ENCODE measurements at regions not wholly inside any gene's neighbourhood (a gene's known extent, or its start where the extent isn't known, plus 50 kb on each side); places are given as distances from the start of the nearest gene placed in this dataset.

- no peak for DNase-seq (ENCODE audit: low spot score)
- TF ChIP-seq HNF4G (IDR thresholded peaks at IDR 0.05) (no peak), HNF4A (conservative IDR thresholded peaks at IDR 0.05) (no peak), FOXA1 (IDR thresholded peaks at IDR 0.05) (no peak), SP1 (IDR thresholded peaks at IDR 0.05) (no peak), EGR1 (IDR thresholded peaks at IDR 0.05; ENCODE audit: low read depth in 2 of 2) (no peak), NR2F2 (IDR thresholded peaks at IDR 0.05) (no peak), GABPA (IDR thresholded peaks at IDR 0.05 in 1 of 2, conservative IDR thresholded peaks at IDR 0.05 in 1 of 2) (no peak), RXRA (IDR thresholded peaks at IDR 0.05) (no peak), FOXA2 (IDR thresholded peaks at IDR 0.05) (no peak), REST (IDR thresholded peaks at IDR 0.05) (no peak)
- H3K9ac ChIP-seq (ENCODE audit: low read depth in 1 of 2, low read length in 2 of 2) = no peak overlapping the region
- H3K9me3 ChIP-seq (ENCODE audit: control insufficient read depth in 4 of 4, low read length in 3 of 4) = no peaks in the 10 kb centered on the region
- WGBS = 94% methylated on average over 2 of the region's 2 CpGs
- H3K4me1 ChIP-seq (ENCODE audit: control insufficient read depth in 4 of 4, insufficient read depth in 4 of 4, low read length in 3 of 4) = no peaks in the 10 kb centered on the region
- no peaks in the 10 kb centered on the region for H3K27me3 ChIP-seq (ENCODE audit: control insufficient read depth in 4 of 4, insufficient read depth in 4 of 4, low read length in 3 of 4)
- no peak overlapping the region for H3K27ac ChIP-seq (ENCODE audit: low read depth in 1 of 2, low read length in 2 of 2)
- no peaks in the 10 kb centered on the region for H3K36me3 ChIP-seq (ENCODE audit: control insufficient read depth in 4 of 4, insufficient read depth in 3 of 4, low read depth in 1 of 4, low read length in 3 of 4)
- no peak overlapping the region for H3K4me3 ChIP-seq (ENCODE audit: low read depth in 1 of 3, low read length in 3 of 3)
Observed at GRCh38 chr3:102004561-102004960, 155.2 kb downstream of the NFKBIZ start.

GRCh38 chr3:102005551-102005950 is 156.2 kb downstream of the NFKBIZ start:
- Histone ChIP-seq H3K4me3 (ENCODE audit: low read depth in 1 of 3, low read length in 3 of 3) (no peak overlapping the region), H3K4me1 (ENCODE audit: control insufficient read depth in 4 of 4, insufficient read depth in 4 of 4, low read length in 3 of 4) (no peaks in the 10 kb centered on the region), H3K27me3 (ENCODE audit: control insufficient read depth in 4 of 4, insufficient read depth in 4 of 4, low read length in 3 of 4) (no peaks in the 10 kb centered on the region), H3K9ac (ENCODE audit: low read depth in 1 of 2, low read length in 2 of 2) (no peak overlapping the region), H3K9me3 (ENCODE audit: control insufficient read depth in 4 of 4, low read length in 3 of 4) (no peaks in the 10 kb centered on the region), H3K36me3 (ENCODE audit: control insufficient read depth in 4 of 4, insufficient read depth in 3 of 4, low read depth in 1 of 4, low read length in 3 of 4) (no peaks in the 10 kb centered on the region), H3K27ac (ENCODE audit: low read depth in 1 of 2, low read length in 2 of 2) (no peak overlapping the region)
- TF ChIP-seq NR2F2 (IDR thresholded peaks at IDR 0.05) = no peak
- TF ChIP-seq RAD21 (IDR thresholded peaks at IDR 0.05) = no peak
- TF ChIP-seq SP1 (IDR thresholded peaks at IDR 0.05) = no peak
- TF ChIP-seq EGR1 (IDR thresholded peaks at IDR 0.05; ENCODE audit: low read depth in 2 of 2) = no peak
- TF ChIP-seq, protein P1, sequence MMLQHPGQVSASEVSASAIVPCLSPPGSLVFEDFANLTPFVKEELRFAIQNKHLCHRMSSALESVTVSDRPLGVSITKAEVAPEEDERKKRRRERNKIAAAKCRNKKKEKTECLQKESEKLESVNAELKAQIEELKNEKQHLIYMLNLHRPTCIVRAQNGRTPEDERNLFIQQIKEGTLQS (IDR thresholded peaks at IDR 0.05) = no peak
- no peak for TF ChIP-seq HNF4G (IDR thresholded peaks at IDR 0.05)
- no peak for TF ChIP-seq YY1 (IDR thresholded peaks at IDR 0.05)
- TF ChIP-seq RXRA (IDR thresholded peaks at IDR 0.05) = no peak
- no peak for TF ChIP-seq CTCF (IDR thresholded peaks at IDR 0.05; ENCODE audit: low read depth, low read length, missing input control)
- no peak for TF ChIP-seq TAF1 (conservative IDR thresholded peaks at IDR 0.05)
- TF ChIP-seq FOXA2 (IDR thresholded peaks at IDR 0.05) = no peak
- no peak for TF ChIP-seq REST (IDR thresholded peaks at IDR 0.05)
- no peak for TF ChIP-seq GABPA (IDR thresholded peaks at IDR 0.05 in 1 of 2, conservative IDR thresholded peaks at IDR 0.05 in 1 of 2)
- TF ChIP-seq ZBTB33 (IDR thresholded peaks at IDR 0.05) = no peak
- TF ChIP-seq JUND (IDR thresholded peaks at IDR 0.05) = no peak
- no peak for TF ChIP-seq HNF4A (conservative IDR thresholded peaks at IDR 0.05)
- TF ChIP-seq FOXA1 (IDR thresholded peaks at IDR 0.05) = no peak
- no peak for DNase-seq (ENCODE audit: low spot score)
